B cell (primary cell): ENCODE measurements at regions not wholly inside any gene's neighbourhood (a gene's known extent, or its start where the extent isn't known, plus 50 kb on each side); places are given as distances from the start of the nearest gene placed in this dataset.

Source experiments
- ATAC-seq: fragments of 200-7000 bp; cut with Tn5 transposase; one replicate; pipeline ENCODE4 v1.10.0; 2021; ENCODE audit warnings: low read depth, mild to moderate bottlenecking, moderate number of reproducible peaks, moderate library complexity
- CTCF ChIA-PET: fragments of 350-600 bp; sonication (Branson Sonifier 250); formaldehyde crosslinking; loops from one replicate; lab custom pipeline; 2021; ENCODE audit warnings: antibody characterized with exemption, inconsistent platforms; lab: Charles Lee
- POLR2A ChIA-PET: fragments of 350-600 bp; sonication (Branson Sonifier 250); formaldehyde crosslinking; loops from one replicate; lab custom pipeline; 2021; ENCODE audit warnings: antibody characterized with exemption; lab: Charles Lee
- DNase-seq: peaks from one replicate; pipeline ENCODE4 v3.0.0; 2013
- H2AFZ ChIP-seq: 2 replicates; pipeline ENCODE4 v1.6.1; 2012; ENCODE audit warnings: mild to moderate bottlenecking, low read depth, low read length; ENCODE audit not compliant: insufficient read depth, poor library complexity, severe bottlenecking
- H3K27ac ChIP-seq, 2 donors: 1 replicate in 1 of 2; 2 replicates in 1 of 2; pipeline ENCODE4 v1.5.1; 2012 to 2013; ENCODE audit warnings: low read length in 2 of 2, mild to moderate bottlenecking in 2 of 2, moderate library complexity in 1 of 2
- H3K27me3 ChIP-seq, 4 experiments: fragments of 200-600 bp in 1 of 4; sonication (generic) in 1 of 4; replicated peaks in 1 of 4; 1 replicate in 2 of 4; 2 replicates in 2 of 4; pipeline versions ENCODE4 v1.6.1 to v1.7.0; 2013 to 2016; ENCODE audit warnings: low read length in 3 of 4, mild to moderate bottlenecking in 2 of 4, mixed read lengths in 1 of 4, moderate library complexity in 1 of 4; ENCODE audit not compliant: insufficient read depth in 4 of 4, control insufficient read depth in 3 of 4; ENCODE audit errors: control extremely low read depth in 1 of 4
- H3K36me3 ChIP-seq, 2 experiments: replicated peaks in 1 of 2; 1 replicate in 1 of 2; 2 replicates in 1 of 2; pipeline versions ENCODE4 v1.6.1 to v1.7.1; 2013; ENCODE audit warnings: low read length in 1 of 2; ENCODE audit not compliant: insufficient read depth in 2 of 2, control insufficient read depth in 1 of 2; ENCODE audit errors: control extremely low read depth in 1 of 2, extremely low read depth in 1 of 2
- H3K4me1 ChIP-seq, 2 donors: fragments of 200-600 bp in 1 of 2; sonication (generic) in 1 of 2; 1 replicate in 1 of 2; 2 replicates in 1 of 2; pipeline versions ENCODE4 v1.5.1 to v1.6.1; 2013 to 2017; ENCODE audit warnings: low read length in 2 of 2; ENCODE audit not compliant: control insufficient read depth in 2 of 2, insufficient read depth in 2 of 2
- H3K4me2 ChIP-seq: replicated peaks from 2 replicates; pipeline ENCODE3; 2012; ENCODE audit warnings: mild to moderate bottlenecking, low read depth, low read length; ENCODE audit not compliant: poor library complexity, severe bottlenecking
- H3K4me3 ChIP-seq, 5 experiments: fragments of 200-600 bp in 1 of 5; sonication (generic) in 1 of 5; 1 replicate in 3 of 5; 2 replicates in 2 of 5; pipeline versions ENCODE4 v1.5.1 to v1.7.0; 2011 to 2016; ENCODE audit warnings: low read length in 4 of 5, mild to moderate bottlenecking in 4 of 5, low read depth in 2 of 5, control low read depth in 1 of 5, moderate library complexity in 1 of 5; ENCODE audit not compliant: insufficient read depth in 1 of 5; ENCODE audit errors: control extremely low read depth in 1 of 5, extremely low read depth in 1 of 5
- H3K79me2 ChIP-seq: fragments of 200-600 bp; sonication (generic); one replicate; pipeline ENCODE4 v1.6.0; 2016; ENCODE audit warnings: low read length; ENCODE audit not compliant: control insufficient read depth, insufficient read depth
- H3K9ac ChIP-seq: fragments of 200-600 bp; sonication (generic); 2 replicates; pipeline ENCODE4 v1.6.1; 2017; ENCODE audit warnings: mild to moderate bottlenecking, low read length, moderate library complexity
- H3K9me3 ChIP-seq, 3 donors: one replicate each; pipeline versions ENCODE4 v1.6.1 to v1.7.1; 2013; ENCODE audit warnings: low read length in 2 of 3; ENCODE audit not compliant: control insufficient read depth in 2 of 3, insufficient read depth in 1 of 3; ENCODE audit errors: control extremely low read depth in 1 of 3
- H4K20me1 ChIP-seq: 2 replicates; pipeline ENCODE4 v1.6.0; 2012; ENCODE audit warnings: mild to moderate bottlenecking, low read length; ENCODE audit not compliant: insufficient read depth, control insufficient read depth, poor library complexity, severe bottlenecking
- H3K27ac Mint-ChIP-seq: one replicate; pipeline ENCODE4 v1.8.0; 2021; ENCODE audit warnings: mixed read lengths
- H3K27me3 Mint-ChIP-seq: one replicate; pipeline ENCODE4 v1.8.0; 2021; ENCODE audit warnings: mixed read lengths
- H3K4me1 Mint-ChIP-seq: one replicate; pipeline ENCODE4 v1.8.0; 2021; ENCODE audit warnings: mixed read lengths
- H3K4me3 Mint-ChIP-seq: one replicate; pipeline ENCODE4 v1.8.0; 2021; ENCODE audit warnings: mixed read lengths
- H3K9me3 Mint-ChIP-seq: one replicate; pipeline ENCODE4 v1.8.0; 2022; ENCODE audit warnings: mixed read lengths; ENCODE audit not compliant: insufficient read depth
- CTCF ChIP-seq: fragments of 200-600 bp; IDR thresholded peaks from one replicate; pipeline ENCODE4 v1.8.0; 2022; ENCODE audit warnings: antibody characterized with exemption, mild to moderate bottlenecking
- EZH2 ChIP-seq: IDR thresholded peaks from 2 replicates; pipeline ENCODE4 v1.6.1; 2012; ENCODE audit warnings: borderline replicate concordance, low read depth, mild to moderate bottlenecking, moderate library complexity, low read length; ENCODE audit not compliant: insufficient read depth, poor library complexity, severe bottlenecking
- WGBS: methylation state at CpG from one replicate; pipeline ENCODE4 v1.1.5; 2013; ENCODE audit warnings: missing lambda C conversion rate; ENCODE audit not compliant: insufficient coverage; 5-methylcytosine and 5-hydroxymethylcytosine counted together
- intact Hi-C: fragments of 100-400 bp; cut with micrococcal nuclease; formaldehyde crosslinking; loops from one replicate; pipeline ENCODE4 v1.10.0; 2022

- Mint-ChIP-seq H3K27ac (no peak overlapping the region), H3K27me3 (no peaks in the 10 kb centered on the region), H3K4me1 (no peaks in the 10 kb centered on the region), H3K4me3 (no peak overlapping the region), H3K9me3 (no peaks in the 10 kb centered on the region)
- H3K27ac ChIP-seq = no peak overlapping the region
- H2AFZ ChIP-seq = no peak overlapping the region
- TF ChIP-seq CTCF (no peak), EZH2 (no peak)
- 96% methylated on average over 7 of the region's 10 CpGs for WGBS
- POLR2A ChIA-PET = no interaction called here
- no peak for ATAC-seq
- H3K79me2 ChIP-seq = no peaks in the 10 kb centered on the region
- H4K20me1 ChIP-seq = no peaks in the 10 kb centered on the region
- H3K4me2 ChIP-seq = no peak overlapping the region
- H3K36me3 ChIP-seq = no peaks in the 10 kb centered on the region
- no peaks in the 10 kb centered on the region for H3K27me3 ChIP-seq
- DNase-seq = no peak
- H3K4me3 ChIP-seq = no peak overlapping the region
- CTCF ChIA-PET = interaction anchor here (1.4 kb wide), 1 partner anchor 9 kb away, joined by 4 read pairs; no protein-coding TSS in a partner anchor
- no peak overlapping the region for H3K9ac ChIP-seq
- intact Hi-C loops = no loop called here
- H3K4me1 ChIP-seq = no peaks in the 10 kb centered on the region
- peaks cover 0 to 4% (median 0%) of the 10 kb centered on the region in 3 donors for H3K9me3 ChIP-seq
Observed at GRCh38 chr19:28642787-28643683, 569.9 kb downstream of the UQCRFS1 start.

- Mint-ChIP-seq H3K9me3 (no peaks in the 10 kb centered on the region), H3K27me3 (no peaks in the 10 kb centered on the region), H3K27ac (no peak overlapping the region), H3K4me3 (no peak overlapping the region), H3K4me1 (no peaks in the 10 kb centered on the region)
- Histone ChIP-seq H3K4me2 (no peak overlapping the region), H3K4me1 (no peaks in the 10 kb centered on the region), H3K79me2 (no peaks in the 10 kb centered on the region), H4K20me1 (no peaks in the 10 kb centered on the region), H3K4me3 (no peak overlapping the region), H2AFZ (no peak overlapping the region), H3K27me3 (no peaks in the 10 kb centered on the region), H3K27ac (no peak overlapping the region), H3K9me3 (peaks cover 0 to 7% (median 0%) of the 10 kb centered on the region in 3 donors), H3K9ac (no peak overlapping the region), H3K36me3 (no peaks in the 10 kb centered on the region)
- DNase-seq (no peak), ATAC-seq (no peak)
- CTCF ChIA-PET = no interaction called here
- intact Hi-C loops = no loop called here
- 82% methylated on average over 5 of the region's 6 CpGs for WGBS
- TF ChIP-seq CTCF = no peak
- no peak for TF ChIP-seq EZH2
- POLR2A ChIA-PET = no interaction called here
Observed at GRCh38 chr19:28641395-28641794, 571.6 kb downstream of the UQCRFS1 start.
